K562 (cell line): ENCODE measurements at regions not wholly inside any gene's neighbourhood (a gene's known extent, or its start where the extent isn't known, plus 50 kb on each side); places are given as distances from the start of the nearest gene placed in this dataset.

Source experiments
- ATAC-seq: fragments of 200-7000 bp; cut with Tn5 transposase; 3 replicates; pipeline ENCODE4 v1.9.1; 2020; ENCODE audit warnings: moderate library complexity
- BruUV-seq: library from RNA; stranded (reverse); fragments of 400-500 nt; replicated peaks from 2 replicates; lab custom pipeline; 2021; lab: Mats Ljungman, UMichigan
- CTCF ChIA-PET: fragments of 300-600 bp; formaldehyde crosslinking; extraction: SDS; loops from one replicate; lab custom pipeline; 2021; ENCODE audit warnings: low intra/inter-chr PET ratio; lab: Yijun Ruan, JAX
- POLR2A ChIA-PET: fragments of 300-600, 350-650 bp; sonication (Branson Sonifier 250); formaldehyde crosslinking; extraction: SDS; loops from one replicate; lab custom pipeline; 2021; ENCODE audit warnings: antibody characterized with exemption, inconsistent platforms; lab: Yijun Ruan, JAX
- DNase-seq, 4 experiments: peaks; one replicate each; pipeline versions ENCODE4 v3.0.0 to v3.0.0-alpha.2; 2011 to 2018; ENCODE audit warnings: low spot score in 3 of 4, mixed read lengths in 3 of 4; ENCODE audit errors: extremely low read depth in 1 of 4
- FAIRE-seq: peaks from 2 replicates; lab custom pipeline; 2011; peaks lifted over from hg19 to GRCh38; lab: Jason Lieb, UNC
- H2AFZ ChIP-seq: 2 replicates; pipeline ENCODE4 v1.6.0; 2011; ENCODE audit warnings: low read depth, low read length, control low read depth, inconsistent platforms
- H3K27ac ChIP-seq: fragments of 200-600 bp; 3 replicates; pipeline ENCODE4 v1.8.0; 2011; ENCODE audit warnings: low read depth, mild to moderate bottlenecking, control low read depth, inconsistent platforms, low read length, moderate library complexity, mixed read lengths; ENCODE audit errors: extremely low read depth
- H3K27me3 ChIP-seq, 2 experiments: fragments of 300-600 bp in 1 of 2; 2 replicates in 1 of 2; 3 replicates in 1 of 2; pipeline versions ENCODE4 v1.6.0 to v1.8.0; 2011; ENCODE audit warnings: inconsistent platforms in 2 of 2, low read length in 2 of 2, mild to moderate bottlenecking in 1 of 2, mixed read lengths in 1 of 2, moderate library complexity in 1 of 2; ENCODE audit not compliant: control insufficient read depth in 2 of 2, insufficient read depth in 2 of 2
- H3K36me3 ChIP-seq: fragments of 300-600 bp; 3 replicates; pipeline ENCODE4 v1.8.0; 2011; ENCODE audit warnings: mild to moderate bottlenecking, low read length, inconsistent platforms; ENCODE audit not compliant: control insufficient read depth, insufficient read depth
- H3K4me1 ChIP-seq, 2 experiments: fragments of 200-600 bp in 1 of 2; replicated peaks in 1 of 2; 2 replicates in 1 of 2; 3 replicates in 1 of 2; pipeline versions ENCODE4 v1.5.1 to v1.8.0; 2011; ENCODE audit warnings: inconsistent platforms in 2 of 2, low read length in 2 of 2, mild to moderate bottlenecking in 1 of 2, mixed read lengths in 1 of 2, moderate library complexity in 1 of 2; ENCODE audit not compliant: control insufficient read depth in 2 of 2, insufficient read depth in 2 of 2
- H3K4me2 ChIP-seq: 2 replicates; pipeline ENCODE4 v1.6.1; 2011; ENCODE audit warnings: low read length, control low read depth, inconsistent platforms, mixed read lengths; ENCODE audit not compliant: insufficient read depth
- H3K4me3 ChIP-seq: fragments of 200-600 bp; sonication (generic), shearing (Covaris generic); 2 replicates; pipeline ENCODE4 v1.5.1; 2016; ENCODE audit warnings: control low read depth, inconsistent platforms
- H3K79me2 ChIP-seq: fragments of 200-600 bp; 3 replicates; pipeline ENCODE4 v1.8.0; 2011; ENCODE audit warnings: low read length, inconsistent platforms; ENCODE audit not compliant: control insufficient read depth, insufficient read depth
- H3K9ac ChIP-seq, 2 experiments: 2 replicates each; pipeline versions ENCODE4 v1.6.0 to v1.6.1; 2011; ENCODE audit warnings: low read depth in 2 of 2, low read length in 2 of 2, control low read depth in 1 of 2, inconsistent platforms in 1 of 2, mild to moderate bottlenecking in 1 of 2, mixed read lengths in 1 of 2; ENCODE audit not compliant: insufficient read depth in 1 of 2
- H3K9me1 ChIP-seq: one replicate; pipeline ENCODE4 v1.6.0; 2011; ENCODE audit warnings: inconsistent platforms, mild to moderate bottlenecking, low read length, moderate library complexity; ENCODE audit not compliant: control insufficient read depth, insufficient read depth
- H3K9me3 ChIP-seq: replicated peaks from 2 replicates; pipeline ENCODE4 v1.5.1; 2011; ENCODE audit warnings: low read depth, low read length, inconsistent platforms; ENCODE audit not compliant: control insufficient read depth, insufficient read depth
- H4K20me1 ChIP-seq: replicated peaks from 2 replicates; pipeline ENCODE4 v1.6.1; 2011; ENCODE audit warnings: low read length, inconsistent platforms, mixed read lengths; ENCODE audit not compliant: control insufficient read depth, insufficient read depth
- CHD1 ChIP-seq: fragments of 200-600 bp; sonication (generic); IDR thresholded peaks from one replicate; pipeline ENCODE4 v1.6.1; 2012; ENCODE audit warnings: mild to moderate bottlenecking, moderate library complexity, low read length, inconsistent platforms
- ERF ChIP-seq: fragments of 450-650 bp; formaldehyde crosslinking; IDR thresholded peaks from 2 replicates; pipeline ENCODE4 v1.4.0; 2020; ENCODE audit warnings: mild to moderate bottlenecking, mixed read lengths
- ESRRB ChIP-seq: fragments of 250-450 bp; sonication (Bioruptor Pico); IDR thresholded peaks from 2 replicates; pipeline ENCODE4 v1.5.0; 2020; ENCODE audit warnings: mild to moderate bottlenecking, moderate library complexity, borderline replicate concordance
- GABPA ChIP-seq: fragments of 200-800 bp; sonication (Bioruptor generic); conservative IDR thresholded peaks from 2 replicates; pipeline ENCODE4 v1.6.1; 2016; ENCODE audit warnings: low read depth, missing genetic modification characterization, missing compliant biosample characterization
- HDAC6 ChIP-seq: IDR thresholded peaks from 2 replicates; pipeline ENCODE4 v1.6.1; 2012; ENCODE audit warnings: low read depth, mild to moderate bottlenecking, control low read depth, inconsistent platforms, low read length, moderate library complexity
- MCM2 ChIP-seq: fragments of 450-650 bp; IDR thresholded peaks from 2 replicates; pipeline ENCODE4 v1.6.1; 2017; ENCODE audit warnings: low read depth, mild to moderate bottlenecking
- MTA3 ChIP-seq: fragments of 450-650 bp; formaldehyde crosslinking; IDR thresholded peaks from 2 replicates; pipeline ENCODE4 v1.6.1; 2017; ENCODE audit warnings: mild to moderate bottlenecking, borderline replicate concordance
- NRF1 ChIP-seq, 2 experiments: fragments of 450-650 bp; IDR thresholded peaks in 1 of 2; conservative IDR thresholded peaks in 1 of 2; 2 replicates each; pipeline ENCODE4 v1.6.1; 2014; ENCODE audit warnings: mild to moderate bottlenecking in 2 of 2
- RCOR1 ChIP-seq, 2 experiments: IDR thresholded peaks; 2 replicates each; pipeline ENCODE4 v1.6.1; 2012; ENCODE audit warnings: low read depth in 2 of 2, low read length in 2 of 2, borderline replicate concordance in 1 of 2, improper control_type of control experiment in 1 of 2
- SIRT6 ChIP-seq: IDR thresholded peaks from one replicate; pipeline ENCODE4 v1.6.1; 2012; ENCODE audit warnings: low read depth, mild to moderate bottlenecking, control low read depth, inconsistent platforms, low read length, moderate library complexity
- SOX6 ChIP-seq: fragments of 450-650 bp; IDR thresholded peaks from 2 replicates; pipeline ENCODE4 v1.6.1; 2014; ENCODE audit warnings: mild to moderate bottlenecking
- SPI1 ChIP-seq: IDR thresholded peaks from 2 replicates; pipeline ENCODE4 v1.6.1; 2011; ENCODE audit warnings: low read depth, low read length, control low read depth, borderline replicate concordance
- TEAD2 ChIP-seq: fragments of 450-650 bp; IDR thresholded peaks from 2 replicates; pipeline ENCODE4 v1.6.1; 2016; ENCODE audit warnings: missing genetic modification characterization, control low read depth, missing compliant biosample characterization
- ZNF449 ChIP-seq: fragments of 250-450 bp; sonication (Bioruptor Pico); IDR thresholded peaks from 2 replicates; pipeline ENCODE4 v1.8.0; 2022; ENCODE audit warnings: moderate library complexity, mild to moderate bottlenecking, inconsistent platforms
- ZNF707 ChIP-seq: fragments of 250-450 bp; sonication (Bioruptor Pico); conservative IDR thresholded peaks from 2 replicates; pipeline ENCODE4 v1.8.0; 2022; ENCODE audit warnings: inconsistent platforms, mild to moderate bottlenecking, moderate library complexity
- ZNF740 ChIP-seq, 3 experiments: fragments of 200-800 bp in 1 of 3; sonication (Bioruptor generic) in 1 of 3; sonication (generic) in 1 of 3; formaldehyde crosslinking in 1 of 3; IDR thresholded peaks; 2 replicates each; pipeline versions ENCODE4 v1.6.1 to v1.8.0; 2016 to 2022; ENCODE audit warnings: mild to moderate bottlenecking in 2 of 3, missing compliant biosample characterization in 2 of 3, missing genetic modification characterization in 2 of 3, missing genetic modification reagents in 1 of 3
- WGBS: fragments of 100-300 bp; shearing (Covaris generic); methylation state at CpG from one replicate; pipeline ENCODE4 v1.1.6; 2016; ENCODE audit warnings: low coverage, mixed read lengths; ENCODE audit not compliant: insufficient coverage; ENCODE audit errors: missing lambda C conversion rate; 5-methylcytosine and 5-hydroxymethylcytosine counted together
- in situ Hi-C: fragments of 300-500 bp; cut with MboI; formaldehyde crosslinking; loops from 4 replicates; pipeline ENCODE4 v1.15.0; 2018; ENCODE audit warnings: inconsistent platforms, mixed read lengths
- intact Hi-C: fragments of 100-400 bp; cut with micrococcal nuclease; formaldehyde crosslinking; loops from 2 replicates; pipeline ENCODE4 v1.14.2; 2022
- TF ChIP-seq, protein P1 (sequence below): fragments of 450-650 bp; formaldehyde crosslinking; IDR thresholded peaks from 2 replicates; pipeline ENCODE4 v1.4.0; 2020; ENCODE audit warnings: mild to moderate bottlenecking, mixed read lengths

GRCh38 chrX:7286168-7286837 is 138.3 kb upstream of the PUDP start (continued):
- TF ChIP-seq ZNF707 (no peak), ESRRB (no peak), ZNF449 (CRISPR knock-in tag) (no peak), HDAC6 (no peak), SIRT6 (no peak), CHD1 (no peak), RCOR1 (IDR thresholded peaks at IDR 0.05; ENCODE audit: borderline replicate concordance in 1 of 2, low read depth in 2 of 2, low read length in 2 of 2) (no peak), GABPA (tag) (no peak)

DNA sequence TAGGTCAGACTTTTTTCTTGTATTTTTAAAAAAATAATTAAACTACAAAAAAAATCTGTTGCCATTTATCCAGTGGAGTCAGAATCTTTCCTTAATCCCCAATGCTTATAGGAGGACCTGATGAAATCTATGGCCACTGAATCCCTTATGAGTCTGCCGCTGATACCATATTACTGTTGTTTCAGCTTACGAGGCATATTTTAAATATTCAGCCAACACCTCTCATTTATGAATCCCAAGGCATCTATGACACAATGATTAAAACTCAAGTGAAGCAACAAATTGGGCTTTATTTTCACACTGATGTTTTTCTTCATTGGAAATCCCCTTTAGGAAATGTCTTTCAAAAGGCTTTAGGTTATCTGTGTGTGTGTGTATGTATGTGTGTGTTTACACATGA is 137.8 kb upstream of the PUDP start:
- Histone ChIP-seq H3K79me2 (no peaks in the 10 kb centered on the region), H3K9me3 (no peaks in the 10 kb centered on the region), H3K9me1 (no peaks in the 10 kb centered on the region), H3K36me3 (no peaks in the 10 kb centered on the region), H2AFZ (no peak overlapping the region), H3K9ac (no peak overlapping the region), H4K20me1 (no peaks in the 10 kb centered on the region), H3K4me3 (no peak overlapping the region), H3K27ac (no peak overlapping the region), H3K4me1 (no peaks in the 10 kb centered on the region), H3K27me3 (no peaks in the 10 kb centered on the region), H3K4me2 (no peak overlapping the region)
- ChIA-PET POLR2A (no interaction called here), CTCF (no interaction called here)
- intact Hi-C loops (no loop called here), in situ Hi-C loops (no loop called here)
- no peak for ATAC-seq
- 0% methylated on average over 2 of the region's 2 CpGs for WGBS
- FAIRE-seq: no peak
- no TSS peak for BruUV-seq
- DNase-seq: no peak
- no peak for TF ChIP-seq MTA3
- TF ChIP-seq, protein P1, sequence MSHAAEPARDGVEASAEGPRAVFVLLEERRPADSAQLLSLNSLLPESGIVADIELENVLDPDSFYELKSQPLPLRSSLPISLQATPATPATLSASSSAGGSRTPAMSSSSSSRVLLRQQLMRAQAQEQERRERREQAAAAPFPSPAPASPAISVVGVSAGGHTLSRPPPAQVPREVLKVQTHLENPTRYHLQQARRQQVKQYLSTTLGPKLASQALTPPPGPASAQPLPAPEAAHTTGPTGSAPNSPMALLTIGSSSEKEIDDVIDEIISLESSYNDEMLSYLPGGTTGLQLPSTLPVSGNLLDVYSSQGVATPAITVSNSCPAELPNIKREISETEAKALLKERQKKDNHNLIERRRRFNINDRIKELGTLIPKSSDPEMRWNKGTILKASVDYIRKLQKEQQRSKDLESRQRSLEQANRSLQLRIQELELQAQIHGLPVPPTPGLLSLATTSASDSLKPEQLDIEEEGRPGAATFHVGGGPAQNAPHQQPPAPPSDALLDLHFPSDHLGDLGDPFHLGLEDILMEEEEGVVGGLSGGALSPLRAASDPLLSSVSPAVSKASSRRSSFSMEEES: no peak
- no peak for TF ChIP-seq SOX6
- TF ChIP-seq NRF1 (conservative IDR thresholded peaks at IDR 0.05 in 1 of 2, IDR thresholded peaks at IDR 0.05 in 1 of 2): no peak
- no peak for TF ChIP-seq MCM2
- TF ChIP-seq TEAD2: no peak
- TF ChIP-seq SPI1: no peak
- no peak for TF ChIP-seq ZNF740 (CRISPR knock-in tag; IDR thresholded peaks at IDR 0.05)
- TF ChIP-seq ZNF740 (tag; IDR thresholded peaks at IDR 0.05): no peak
- no peak for TF ChIP-seq ERF (CRISPR knock-in tag)
